ENCODE measurements at regions not wholly inside any gene's neighbourhood (a gene's known extent, or its start where the extent isn't known, plus 50 kb on each side); places are given as distances from the start of the nearest gene placed in this dataset.

DNA sequence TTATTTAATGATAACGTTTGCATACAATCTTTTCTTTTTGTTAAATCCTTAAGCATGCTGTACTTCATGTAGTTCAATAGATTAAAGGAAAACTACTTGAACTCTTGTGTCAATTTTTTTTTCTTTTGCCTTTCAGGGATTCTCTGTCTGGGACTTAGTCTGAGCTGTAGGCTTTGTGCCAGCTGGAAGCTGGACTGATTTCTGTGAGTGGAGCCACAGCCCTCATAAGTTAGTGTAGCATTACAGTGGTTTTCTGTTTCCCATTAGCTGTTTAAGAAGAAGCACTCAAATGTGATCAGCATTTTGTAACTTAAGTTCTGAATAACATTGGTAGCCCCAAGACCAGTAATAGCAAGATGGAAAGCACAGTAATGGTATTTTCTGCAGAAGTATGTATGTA is 330.6 kb upstream of the MEF2C start:
- TF ChIP-seq, protein P1, sequence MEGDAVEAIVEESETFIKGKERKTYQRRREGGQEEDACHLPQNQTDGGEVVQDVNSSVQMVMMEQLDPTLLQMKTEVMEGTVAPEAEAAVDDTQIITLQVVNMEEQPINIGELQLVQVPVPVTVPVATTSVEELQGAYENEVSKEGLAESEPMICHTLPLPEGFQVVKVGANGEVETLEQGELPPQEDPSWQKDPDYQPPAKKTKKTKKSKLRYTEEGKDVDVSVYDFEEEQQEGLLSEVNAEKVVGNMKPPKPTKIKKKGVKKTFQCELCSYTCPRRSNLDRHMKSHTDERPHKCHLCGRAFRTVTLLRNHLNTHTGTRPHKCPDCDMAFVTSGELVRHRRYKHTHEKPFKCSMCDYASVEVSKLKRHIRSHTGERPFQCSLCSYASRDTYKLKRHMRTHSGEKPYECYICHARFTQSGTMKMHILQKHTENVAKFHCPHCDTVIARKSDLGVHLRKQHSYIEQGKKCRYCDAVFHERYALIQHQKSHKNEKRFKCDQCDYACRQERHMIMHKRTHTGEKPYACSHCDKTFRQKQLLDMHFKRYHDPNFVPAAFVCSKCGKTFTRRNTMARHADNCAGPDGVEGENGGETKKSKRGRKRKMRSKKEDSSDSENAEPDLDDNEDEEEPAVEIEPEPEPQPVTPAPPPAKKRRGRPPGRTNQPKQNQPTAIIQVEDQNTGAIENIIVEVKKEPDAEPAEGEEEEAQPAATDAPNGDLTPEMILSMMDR (IDR thresholded peaks at IDR 0.05; ENCODE audit: control extremely low read depth in 1 of 3, insufficient read depth in 1 of 3, low read depth in 1 of 3, low read length in 3 of 3): no peak
- TF ChIP-seq MAFK (IDR thresholded peaks at IDR 0.05; ENCODE audit: low read depth, low read length): no peak
- no peak for TF ChIP-seq CREB1 (IDR thresholded peaks at IDR 0.05)
- no peak for TF ChIP-seq RNF2 (IDR thresholded peaks at IDR 0.05; ENCODE audit: borderline replicate concordance, low read depth, low read length, missing control alignments, poor library complexity, severe bottlenecking)
- no peak for TF ChIP-seq POLR2A (IDR thresholded peaks at IDR 0.05; ENCODE audit: control extremely low read depth in 1 of 2, low read depth in 2 of 2, low read length in 2 of 2)
- no peak for TF ChIP-seq TBP (IDR thresholded peaks at IDR 0.05; ENCODE audit: low read depth, low read length)
- no peak for TF ChIP-seq HDAC6 (IDR thresholded peaks at IDR 0.05; ENCODE audit: low read depth, low read length)
